ENCODE measurements at regions not wholly inside any gene's neighbourhood (a gene's known extent, or its start where the extent isn't known, plus 50 kb on each side); places are given as distances from the start of the nearest gene placed in this dataset.
A peak's percentile ranks its signal among the peaks of the same experiment; 100 is the strongest.

GRCh38 chr14:32004300-32004699 lies 72.8 kb upstream of the ARHGAP5 start:
- peak; percentile 79 for DNase-seq (ENCODE audit: low read depth)

- no peak for DNase-seq (ENCODE audit: low read depth)
Observed at GRCh38 chr14:32005628-32006027, 71.5 kb upstream of the ARHGAP5 start.

GRCh38 chr14:32006263-32007110 lies 70.6 kb upstream of the ARHGAP5 start:
- no peak for DNase-seq (ENCODE audit: low read depth)

- DNase-seq (ENCODE audit: low read depth), result no peak
Observed at GRCh38 chr14:32007755-32008362, 69.2 kb upstream of the ARHGAP5 start.

GRCh38 chr14:32008602-32009193 lies 68.4 kb upstream of the ARHGAP5 start:
- no peak for DNase-seq (ENCODE audit: low read depth)

GRCh38 chr14:32009221-32009975 lies 67.7 kb upstream of the ARHGAP5 start:
- no peak for DNase-seq (ENCODE audit: low read depth)

GRCh38 chr14:32009976-32010581 lies 67.0 kb upstream of the ARHGAP5 start:
- no peak for DNase-seq (ENCODE audit: low read depth)

GRCh38 chr14:32010604-32011125 lies 66.4 kb upstream of the ARHGAP5 start:
- DNase-seq (ENCODE audit: low read depth), result no peak

- DNase-seq (ENCODE audit: low read depth), result no peak
Observed at GRCh38 chr14:32011225-32011624, 65.9 kb upstream of the ARHGAP5 start.

GRCh38 chr14:32012062-32012461 lies 65.0 kb upstream of the ARHGAP5 start:
- no peak for DNase-seq (ENCODE audit: low read depth)

- DNase-seq (ENCODE audit: low read depth), result no peak
Observed at GRCh38 chr14:32012571-32012970, 64.5 kb upstream of the ARHGAP5 start.

GRCh38 chr14:32013083-32013482 lies 64.0 kb upstream of the ARHGAP5 start:
- DNase-seq (ENCODE audit: low read depth), result no peak

GRCh38 chr14:32014057-32014456 lies 63.0 kb upstream of the ARHGAP5 start:
- DNase-seq (ENCODE audit: low read depth), result no peak

- no peak for DNase-seq (ENCODE audit: low read depth)
Observed at GRCh38 chr14:32014498-32014897, 62.6 kb upstream of the ARHGAP5 start.

GRCh38 chr14:32015166-32015565 lies 61.9 kb upstream of the ARHGAP5 start:
- no peak for DNase-seq (ENCODE audit: low read depth)

GRCh38 chr14:32017587-32017986 lies 59.5 kb upstream of the ARHGAP5 start:
- DNase-seq (ENCODE audit: low read depth), result no peak

GRCh38 chr14:32018391-32019092 lies 58.6 kb upstream of the ARHGAP5 start:
- DNase-seq (ENCODE audit: low read depth), result no peak

GRCh38 chr14:32019276-32019675 lies 57.8 kb upstream of the ARHGAP5 start:
- no peak for DNase-seq (ENCODE audit: low read depth)

GRCh38 chr14:32020882-32021281 lies 56.2 kb upstream of the ARHGAP5 start:
- no peak for DNase-seq (ENCODE audit: low read depth)

GRCh38 chr14:32021341-32021740 lies 55.8 kb upstream of the ARHGAP5 start:
- DNase-seq (ENCODE audit: low read depth), result no peak

GRCh38 chr14:32022525-32022924 lies 54.6 kb upstream of the ARHGAP5 start:
- DNase-seq (ENCODE audit: low read depth), result no peak
